Endothelial cell of umbilical vein (primary cell): ENCODE measurements at regions not wholly inside any gene's neighbourhood (a gene's known extent, or its start where the extent isn't known, plus 50 kb on each side); places are given as distances from the start of the nearest gene placed in this dataset.

ENCODE experiments used
- BruUV-seq: library from RNA; stranded (reverse); fragments of 400-500 nt; replicated peaks from 2 replicates; lab custom pipeline; 2021; lab: Mats Ljungman, UMichigan
- CTCF ChIA-PET: fragments of 300-600, 350-600 bp; sonication (Branson Sonifier 250); formaldehyde crosslinking; loops from one replicate; lab custom pipeline; 2021; ENCODE audit warnings: antibody characterized with exemption, inconsistent platforms; lab: Charles Lee
- POLR2A ChIA-PET: fragments of 300-600, 350-600 bp; sonication (Branson Sonifier 250); formaldehyde crosslinking; loops from one replicate; lab custom pipeline; 2021; ENCODE audit warnings: antibody characterized with exemption, inconsistent platforms; lab: Charles Lee
- DNase-seq: peaks from one replicate; pipeline ENCODE4 v3.0.0-alpha.2; 2011; ENCODE audit warnings: low read depth, low spot score
- FAIRE-seq: peaks from 2 replicates; lab custom pipeline; 2011; peaks lifted over from hg19 to GRCh38; lab: Jason Lieb, UNC
- H2AFZ ChIP-seq: 2 replicates; pipeline ENCODE4 v1.6.0; 2012; ENCODE audit warnings: low read depth, low read length, control low read depth, inconsistent platforms
- H3K27ac ChIP-seq: 2 replicates; pipeline ENCODE4 v1.5.1; 2011; ENCODE audit warnings: low read depth, mild to moderate bottlenecking, control low read depth, low read length, moderate library complexity; ENCODE audit not compliant: insufficient read depth
- H3K27me3 ChIP-seq, 2 experiments: 2 replicates each; pipeline versions ENCODE4 v1.6.0 to v1.6.1; 2011; ENCODE audit warnings: low read length in 2 of 2, mixed read lengths in 1 of 2; ENCODE audit not compliant: control insufficient read depth in 2 of 2, insufficient read depth in 2 of 2
- H3K36me3 ChIP-seq, 2 experiments: 2 replicates in 1 of 2; 3 replicates in 1 of 2; pipeline ENCODE4 v1.5.1; 2011; ENCODE audit warnings: low read length in 2 of 2, mild to moderate bottlenecking in 1 of 2, moderate library complexity in 1 of 2; ENCODE audit not compliant: control insufficient read depth in 2 of 2, insufficient read depth in 2 of 2; ENCODE audit errors: extremely low read depth in 1 of 2
- H3K4me1 ChIP-seq: 3 replicates; pipeline ENCODE4 v1.5.1; 2011; ENCODE audit warnings: mild to moderate bottlenecking, low read length; ENCODE audit not compliant: control insufficient read depth, insufficient read depth; ENCODE audit errors: extremely low read depth
- H3K4me2 ChIP-seq: 2 replicates; pipeline ENCODE4 v1.6.1; 2011; ENCODE audit warnings: low read length, control low read depth, mixed read lengths; ENCODE audit not compliant: insufficient read depth
- H3K4me3 ChIP-seq, 3 experiments: fragments of 200-600 bp in 1 of 3; sonication (generic), shearing (Covaris generic) in 1 of 3; replicated peaks in 1 of 3; 2 replicates each; pipeline ENCODE4 v1.5.1; 2011 to 2016; ENCODE audit warnings: control low read depth in 3 of 3, low read length in 3 of 3, mild to moderate bottlenecking in 2 of 3, inconsistent platforms in 1 of 3, low read depth in 1 of 3, moderate library complexity in 1 of 3; ENCODE audit not compliant: insufficient read depth in 1 of 3
- H3K79me2 ChIP-seq: 2 replicates; pipeline ENCODE4 v1.6.0; 2012; ENCODE audit warnings: low read length, inconsistent platforms; ENCODE audit not compliant: control insufficient read depth, insufficient read depth
- H3K9ac ChIP-seq: replicated peaks from 2 replicates; pipeline ENCODE3; 2011; ENCODE audit warnings: low read length, control low read depth; ENCODE audit not compliant: insufficient read depth; ENCODE audit errors: extremely low read depth
- H3K9me1 ChIP-seq: replicated peaks from 3 replicates; pipeline ENCODE4 v1.6.0; 2011; ENCODE audit warnings: mild to moderate bottlenecking, low read length; ENCODE audit not compliant: control insufficient read depth, insufficient read depth; ENCODE audit errors: extremely low read depth
- H3K9me3 ChIP-seq: replicated peaks from 2 replicates; pipeline ENCODE4 v1.5.1; 2012; ENCODE audit warnings: low read length, inconsistent platforms; ENCODE audit not compliant: control insufficient read depth, insufficient read depth
- H4K20me1 ChIP-seq: replicated peaks from 2 replicates; pipeline ENCODE3; 2011; ENCODE audit warnings: mild to moderate bottlenecking, low read length; ENCODE audit not compliant: control insufficient read depth, insufficient read depth; ENCODE audit errors: extremely low read depth
- EZH2 ChIP-seq: IDR thresholded peaks from 2 replicates; pipeline ENCODE4 v1.6.1; 2012; ENCODE audit warnings: borderline replicate concordance, low read depth, mild to moderate bottlenecking, moderate library complexity, low read length, inconsistent platforms; ENCODE audit not compliant: severe bottlenecking
- FOS ChIP-seq: IDR thresholded peaks from 2 replicates; pipeline ENCODE4 v1.6.1; 2011; ENCODE audit warnings: mild to moderate bottlenecking, low read length, moderate library complexity, borderline replicate concordance; ENCODE audit not compliant: insufficient read depth
- GATA2 ChIP-seq: IDR thresholded peaks from 2 replicates; pipeline ENCODE4 v1.7.0; 2011; ENCODE audit warnings: low read depth, mild to moderate bottlenecking, moderate library complexity, mixed read lengths, low read length; ENCODE audit not compliant: insufficient read length, insufficient read depth
- JUN ChIP-seq: IDR thresholded peaks from 2 replicates; pipeline ENCODE4 v1.6.1; 2011; ENCODE audit warnings: borderline replicate concordance, low read depth; ENCODE audit not compliant: insufficient read length, insufficient read depth
- MYC ChIP-seq: IDR thresholded peaks from one replicate; pipeline ENCODE4 v1.6.1; 2011; ENCODE audit warnings: mild to moderate bottlenecking, low read depth, low read length
- POLR2A ChIP-seq: IDR thresholded peaks from 2 replicates; pipeline ENCODE4 v1.6.1; 2012; ENCODE audit warnings: low read depth, mild to moderate bottlenecking, control low read depth, low read length
- POLR2AphosphoS5 ChIP-seq: IDR thresholded peaks from 2 replicates; pipeline ENCODE4 v1.6.1; 2012; ENCODE audit warnings: low read depth, mild to moderate bottlenecking, control low read depth, low read length, moderate library complexity; ENCODE audit not compliant: insufficient read depth
- dilution Hi-C: fragments of 300-500 bp; cut with MboI; formaldehyde crosslinking; loops from one replicate; pipeline ENCODE4 v1.15.0; 2019; ENCODE audit warnings: low sequenced_read_pairs; ENCODE audit not compliant: extremely low pct_ligation_motif_present
- intact Hi-C: fragments of 100-400 bp; cut with micrococcal nuclease; formaldehyde crosslinking; loops from one replicate; pipeline ENCODE4 v1.10.0; 2022
- TF ChIP-seq, protein P1 (sequence below), 2 donors: IDR thresholded peaks; 1 replicate in 1 of 2; 2 replicates in 1 of 2; pipeline ENCODE4 v1.5.1; 2011; ENCODE audit warnings: low read length in 2 of 2, mild to moderate bottlenecking in 2 of 2, moderate library complexity in 2 of 2, control low read depth in 1 of 2, inconsistent platforms in 1 of 2, low read depth in 1 of 2; ENCODE audit not compliant: insufficient read depth in 1 of 2; ENCODE audit errors: extremely low read depth in 1 of 2
- TF ChIP-seq, protein P2 (sequence below): IDR thresholded peaks from 2 replicates; pipeline ENCODE4 v1.6.1; 2011; ENCODE audit not compliant: insufficient read depth, insufficient read length

DNA sequence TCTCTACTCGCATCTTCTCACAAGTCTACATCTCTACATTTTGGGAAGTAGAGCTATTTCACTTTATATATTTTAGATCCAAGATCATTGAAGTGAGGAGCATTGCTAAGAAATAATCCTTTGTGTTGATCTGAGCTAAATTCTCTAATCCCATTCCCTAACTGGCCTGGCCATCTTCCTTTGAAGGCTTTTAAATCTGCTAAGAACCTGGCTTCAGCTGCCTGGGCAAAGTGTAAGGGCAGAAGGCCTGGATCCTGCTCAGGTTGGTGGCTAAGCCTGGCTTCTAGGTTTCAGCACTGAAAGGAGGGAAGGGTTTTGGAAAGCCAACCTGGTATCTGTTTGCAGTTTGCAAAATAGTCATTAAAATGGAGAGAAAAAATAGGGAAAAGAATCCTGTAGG is 167.6 kb downstream of the BRINP2 start:
- Histone ChIP-seq H3K27me3 (no peaks in the 10 kb centered on the region), H3K9me3 (no peaks in the 10 kb centered on the region), H4K20me1 (no peaks in the 10 kb centered on the region), H3K9ac (no peak overlapping the region), H3K79me2 (no peaks in the 10 kb centered on the region), H3K4me1 (no peaks in the 10 kb centered on the region), H3K27ac (no peak overlapping the region), H2AFZ (no peak overlapping the region), H3K4me2 (no peak overlapping the region), H3K9me1 (no peaks in the 10 kb centered on the region), H3K4me3 (no peak overlapping the region), H3K36me3 (no peaks in the 10 kb centered on the region)
- ChIA-PET CTCF (no interaction called here), POLR2A (no interaction called here)
- BruUV-seq = no TSS peak
- FAIRE-seq (no peak), DNase-seq (no peak)
- intact Hi-C loops (no loop called here), dilution Hi-C loops (no loop called here)
- TF ChIP-seq POLR2A (no peak), POLR2AphosphoS5 (no peak), JUN (no peak), GATA2 (no peak), FOS (no peak), MYC (no peak), EZH2 (no peak)
- TF ChIP-seq, protein P1, sequence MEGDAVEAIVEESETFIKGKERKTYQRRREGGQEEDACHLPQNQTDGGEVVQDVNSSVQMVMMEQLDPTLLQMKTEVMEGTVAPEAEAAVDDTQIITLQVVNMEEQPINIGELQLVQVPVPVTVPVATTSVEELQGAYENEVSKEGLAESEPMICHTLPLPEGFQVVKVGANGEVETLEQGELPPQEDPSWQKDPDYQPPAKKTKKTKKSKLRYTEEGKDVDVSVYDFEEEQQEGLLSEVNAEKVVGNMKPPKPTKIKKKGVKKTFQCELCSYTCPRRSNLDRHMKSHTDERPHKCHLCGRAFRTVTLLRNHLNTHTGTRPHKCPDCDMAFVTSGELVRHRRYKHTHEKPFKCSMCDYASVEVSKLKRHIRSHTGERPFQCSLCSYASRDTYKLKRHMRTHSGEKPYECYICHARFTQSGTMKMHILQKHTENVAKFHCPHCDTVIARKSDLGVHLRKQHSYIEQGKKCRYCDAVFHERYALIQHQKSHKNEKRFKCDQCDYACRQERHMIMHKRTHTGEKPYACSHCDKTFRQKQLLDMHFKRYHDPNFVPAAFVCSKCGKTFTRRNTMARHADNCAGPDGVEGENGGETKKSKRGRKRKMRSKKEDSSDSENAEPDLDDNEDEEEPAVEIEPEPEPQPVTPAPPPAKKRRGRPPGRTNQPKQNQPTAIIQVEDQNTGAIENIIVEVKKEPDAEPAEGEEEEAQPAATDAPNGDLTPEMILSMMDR (IDR thresholded peaks at IDR 0.05; ENCODE audit: extremely low read depth in 1 of 2, insufficient read depth in 1 of 2, low read depth in 1 of 2, low read length in 2 of 2) = no peak
- TF ChIP-seq, protein P2, sequence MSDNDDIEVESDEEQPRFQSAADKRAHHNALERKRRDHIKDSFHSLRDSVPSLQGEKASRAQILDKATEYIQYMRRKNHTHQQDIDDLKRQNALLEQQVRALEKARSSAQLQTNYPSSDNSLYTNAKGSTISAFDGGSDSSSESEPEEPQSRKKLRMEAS = no peak
